Activated naive CD8-positive, alpha-beta T cell treated with anti-CD3 and anti-CD28 coated beads, Interleukin-2, amount 50 U/mL, for 24 hours (primary cell): ENCODE measurements at regions not wholly inside any gene's neighbourhood (a gene's known extent, or its start where the extent isn't known, plus 50 kb on each side); places are given as distances from the start of the nearest gene placed in this dataset.

ENCODE experiments used
- ATAC-seq: fragments of 150-1000 bp; cut with Tn5 transposase; one replicate; pipeline ENCODE4 v1.10.0; 2021
- DNase-seq: peaks from one replicate; pipeline ENCODE4 v3.0.0; 2021
- H3K27ac Mint-ChIP-seq: one replicate; pipeline ENCODE4 v1.8.0; 2021; ENCODE audit warnings: mild to moderate bottlenecking, mixed read lengths
- H3K27me3 Mint-ChIP-seq: one replicate; pipeline ENCODE4 v1.8.0; 2021; ENCODE audit warnings: mixed read lengths
- H3K36me3 Mint-ChIP-seq: one replicate; pipeline ENCODE4 v1.8.0; 2021; ENCODE audit warnings: low read depth, mixed read lengths
- H3K4me1 Mint-ChIP-seq: one replicate; pipeline ENCODE4 v1.8.0; 2021; ENCODE audit warnings: mixed read lengths
- H3K4me3 Mint-ChIP-seq: one replicate; pipeline ENCODE4 v1.8.0; 2021; ENCODE audit warnings: mild to moderate bottlenecking, moderate library complexity, mixed read lengths
- H3K9me3 Mint-ChIP-seq: one replicate; pipeline ENCODE4 v1.8.0; 2021; ENCODE audit warnings: mixed read lengths

GRCh38 chr12:130074661-130075406 lies 87.4 kb upstream of the FZD10 start:
- Mint-ChIP-seq H3K27ac (no peak overlapping the region), H3K9me3 (peaks cover 24% of the 10 kb centered on the region), H3K27me3 (peaks cover 3% of the 10 kb centered on the region), H3K36me3 (peaks cover 3% of the 10 kb centered on the region), H3K4me1 (peaks cover 5% of the 10 kb centered on the region), H3K4me3 (no peak overlapping the region)
- DNase-seq (no peak), ATAC-seq (no peak)

- H3K27ac Mint-ChIP-seq: no peak overlapping the region
- H3K36me3 Mint-ChIP-seq: peaks cover 3% of the 10 kb centered on the region
- H3K4me3 Mint-ChIP-seq: no peak overlapping the region
- ATAC-seq (no peak), DNase-seq (no peak)
- H3K9me3 Mint-ChIP-seq: peaks cover 24% of the 10 kb centered on the region
- H3K4me1 Mint-ChIP-seq: peaks cover 5% of the 10 kb centered on the region
- H3K27me3 Mint-ChIP-seq: peaks cover 3% of the 10 kb centered on the region
These were observed 86.7 kb upstream of the FZD10 start for GRCh38 chr12:130075497-130076076.

- Mint-ChIP-seq H3K27ac (no peak overlapping the region), H3K27me3 (peaks cover 5% of the 10 kb centered on the region), H3K9me3 (peaks cover 24% of the 10 kb centered on the region), H3K4me1 (peaks cover 5% of the 10 kb centered on the region), H3K36me3 (peaks cover 3% of the 10 kb centered on the region), H3K4me3 (no peak overlapping the region)
- DNase-seq: no peak
- ATAC-seq: no peak
These were observed 86.1 kb upstream of the FZD10 start for GRCh38 chr12:130076126-130076525.

DNA sequence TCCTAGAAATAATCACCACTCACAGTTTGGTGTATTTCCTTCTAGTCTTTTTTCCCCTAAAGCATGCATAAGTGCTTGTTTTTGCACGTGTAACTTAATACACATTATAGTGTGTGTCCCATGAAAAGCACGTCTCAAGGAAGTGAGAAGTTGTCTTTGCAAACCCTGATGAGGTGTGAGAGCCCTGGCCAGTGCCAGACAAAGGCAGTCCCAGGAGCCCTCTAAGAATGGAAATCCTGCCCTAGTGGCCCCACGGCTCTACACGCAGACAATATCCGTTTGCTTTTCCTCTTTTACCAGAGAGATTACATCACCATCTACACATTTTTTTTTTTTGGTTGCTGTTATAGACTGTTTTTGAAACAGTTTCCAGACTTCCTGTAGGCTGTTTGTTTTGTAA lies 85.5 kb upstream of the FZD10 start:
- ATAC-seq: no peak
- no peak overlapping the region for H3K4me3 Mint-ChIP-seq
- H3K27ac Mint-ChIP-seq: no peak overlapping the region
- H3K27me3 Mint-ChIP-seq: peaks cover 5% of the 10 kb centered on the region
- H3K9me3 Mint-ChIP-seq: peaks cover 24% of the 10 kb centered on the region
- no peak for DNase-seq
- H3K36me3 Mint-ChIP-seq: peaks cover 3% of the 10 kb centered on the region
- peaks cover 5% of the 10 kb centered on the region for H3K4me1 Mint-ChIP-seq

GRCh38 chr12:130078852-130079251 lies 83.4 kb upstream of the FZD10 start:
- H3K27me3 Mint-ChIP-seq: peaks cover 5% of the 10 kb centered on the region
- peaks cover 3% of the 10 kb centered on the region for H3K36me3 Mint-ChIP-seq
- peaks cover 5% of the 10 kb centered on the region for H3K4me1 Mint-ChIP-seq
- no peak for DNase-seq
- no peak for ATAC-seq
- H3K27ac Mint-ChIP-seq: no peak overlapping the region
- H3K4me3 Mint-ChIP-seq: no peak overlapping the region
- H3K9me3 Mint-ChIP-seq: peaks cover 24% of the 10 kb centered on the region

- no peak for ATAC-seq
These were observed 83.0 kb upstream of the FZD10 start for GRCh38 chr12:130079279-130079678.

DNA sequence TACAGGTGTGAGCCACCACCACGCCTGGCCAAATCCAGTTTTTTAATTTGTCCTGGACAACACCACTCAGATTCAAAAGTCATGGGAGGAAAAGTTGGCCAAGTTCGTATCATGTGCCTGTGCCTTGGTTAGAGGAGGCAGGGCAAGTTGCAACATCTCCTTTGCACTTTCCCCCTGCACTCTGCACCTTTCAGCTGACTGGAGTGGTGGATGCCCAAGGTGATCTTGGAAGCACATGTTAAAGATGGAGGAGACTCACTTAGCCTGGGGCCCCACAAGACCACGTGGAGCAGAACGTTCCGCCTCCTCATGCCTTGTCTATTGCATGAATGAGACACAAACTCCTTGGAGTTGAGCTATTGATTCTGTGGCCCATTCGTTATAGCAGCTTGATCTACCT lies 82.1 kb upstream of the FZD10 start:
- Mint-ChIP-seq H3K4me1 (peaks cover 5% of the 10 kb centered on the region), H3K9me3 (peaks cover 24% of the 10 kb centered on the region), H3K36me3 (peaks cover 3% of the 10 kb centered on the region), H3K4me3 (no peak overlapping the region), H3K27ac (no peak overlapping the region), H3K27me3 (peaks cover 5% of the 10 kb centered on the region)
- ATAC-seq (no peak), DNase-seq (no peak)

More at GRCh38 chr12:130079279-130079678, 83.0 kb upstream of the FZD10 start:
- Mint-ChIP-seq H3K27me3 (peaks cover 5% of the 10 kb centered on the region), H3K4me1 (peaks cover 5% of the 10 kb centered on the region), H3K9me3 (peaks cover 24% of the 10 kb centered on the region), H3K27ac (no peak overlapping the region), H3K36me3 (peaks cover 3% of the 10 kb centered on the region), H3K4me3 (no peak overlapping the region)
- DNase-seq: no peak

DNA sequence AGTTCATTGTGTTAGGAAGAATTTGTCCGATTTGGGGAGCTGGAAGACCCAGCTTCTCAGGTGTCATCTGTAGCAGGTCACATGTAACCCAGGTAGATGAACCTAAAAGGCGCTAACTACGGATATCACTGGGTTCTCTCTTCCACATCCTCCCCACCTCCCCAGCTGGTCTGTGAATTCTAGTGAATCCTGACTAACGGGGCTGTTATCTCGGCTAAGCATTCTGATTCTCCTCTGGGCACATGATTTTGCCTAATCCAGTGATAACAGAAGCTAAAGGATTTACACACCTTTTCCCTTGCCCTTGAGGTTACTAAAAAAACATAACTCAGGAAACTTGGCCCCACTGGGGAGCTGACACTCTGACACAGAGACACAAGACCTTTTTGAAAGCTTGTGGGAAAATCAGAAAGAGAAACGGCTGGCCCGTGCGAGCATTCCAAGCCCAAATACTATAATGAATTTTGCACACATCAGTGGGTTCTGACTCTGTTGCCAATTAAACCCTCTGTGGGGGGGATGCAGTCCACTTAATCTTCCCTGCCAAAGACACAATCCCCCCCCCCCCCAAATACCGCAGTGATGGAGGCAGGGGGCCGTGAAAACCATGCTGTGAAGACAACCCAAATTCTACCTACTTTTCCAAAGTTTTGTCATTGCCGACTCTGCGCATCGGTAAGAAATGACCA lies 81.0 kb upstream of the FZD10 start:
- ATAC-seq (no peak), DNase-seq (no peak)
- peaks cover 9% of the 10 kb centered on the region for H3K4me1 Mint-ChIP-seq
- H3K36me3 Mint-ChIP-seq: peaks cover 3% of the 10 kb centered on the region
- H3K27me3 Mint-ChIP-seq: peaks cover 2% of the 10 kb centered on the region
- H3K27ac Mint-ChIP-seq: no peak overlapping the region
- H3K4me3 Mint-ChIP-seq: no peak overlapping the region
- peaks cover 24% of the 10 kb centered on the region for H3K9me3 Mint-ChIP-seq

- H3K36me3 Mint-ChIP-seq: peaks cover under 1% of the 10 kb centered on the region
- peaks cover 12% of the 10 kb centered on the region for H3K9me3 Mint-ChIP-seq
- H3K4me3 Mint-ChIP-seq: no peak overlapping the region
- H3K27me3 Mint-ChIP-seq: peaks cover 2% of the 10 kb centered on the region
- ATAC-seq: no peak
- no peak for DNase-seq
- H3K4me1 Mint-ChIP-seq: peaks cover 21% of the 10 kb centered on the region
- H3K27ac Mint-ChIP-seq: no peak overlapping the region
These were observed 79.3 kb upstream of the FZD10 start for GRCh38 chr12:130083002-130083401.

DNA sequence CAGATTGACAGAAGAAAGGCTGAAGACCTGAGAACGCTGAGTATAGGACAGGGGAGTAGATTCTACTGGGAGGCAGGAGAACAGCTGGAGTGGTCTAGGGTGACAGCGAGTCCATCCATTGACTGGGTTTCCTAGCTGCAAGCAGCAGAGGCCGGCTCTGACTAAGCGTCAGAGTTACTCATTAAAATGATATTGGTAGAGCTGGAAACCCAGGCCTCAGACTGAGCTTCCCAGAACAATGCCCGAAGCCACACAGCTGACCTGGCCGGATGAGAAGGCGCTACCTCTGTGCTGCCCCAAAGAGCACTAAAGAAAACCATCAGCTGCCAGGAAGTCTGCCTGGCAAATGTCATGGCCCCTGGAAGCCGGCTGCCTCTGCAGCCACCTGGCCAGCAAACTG lies 78.5 kb upstream of the FZD10 start:
- peaks cover 21% of the 10 kb centered on the region for H3K4me1 Mint-ChIP-seq
- H3K27ac Mint-ChIP-seq: no peak overlapping the region
- peaks cover 2% of the 10 kb centered on the region for H3K27me3 Mint-ChIP-seq
- H3K36me3 Mint-ChIP-seq: no peaks in the 10 kb centered on the region
- ATAC-seq (no peak), DNase-seq (no peak)
- H3K4me3 Mint-ChIP-seq: no peak overlapping the region
- peaks cover 6% of the 10 kb centered on the region for H3K9me3 Mint-ChIP-seq

- Mint-ChIP-seq H3K27me3 (peaks cover 2% of the 10 kb centered on the region), H3K36me3 (no peaks in the 10 kb centered on the region), H3K4me1 (peaks cover 21% of the 10 kb centered on the region), H3K9me3 (no peaks in the 10 kb centered on the region), H3K27ac (no peak overlapping the region), H3K4me3 (no peak overlapping the region)
- no peak for DNase-seq
- no peak for ATAC-seq
These were observed 77.9 kb upstream of the FZD10 start for GRCh38 chr12:130084359-130084758.

DNA sequence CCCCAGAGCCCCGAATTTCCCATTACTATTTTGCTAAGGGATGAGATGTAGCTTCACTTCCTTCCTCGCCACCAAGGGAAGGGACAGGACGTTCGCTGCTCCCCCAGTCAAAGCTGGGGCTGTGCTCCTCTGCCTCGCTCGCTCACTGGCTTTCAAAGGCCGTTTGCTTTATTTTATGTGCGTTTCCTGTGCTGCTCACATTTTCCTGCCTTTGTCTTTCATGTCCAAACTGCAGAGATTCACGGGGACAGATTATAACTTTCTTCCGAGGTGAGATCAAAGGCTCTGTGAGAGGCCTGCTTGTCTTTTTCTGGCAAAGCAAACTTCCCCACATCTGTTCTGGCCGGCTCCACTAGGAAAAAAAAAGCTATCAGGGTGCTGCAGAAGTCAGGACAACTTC lies 76.0 kb upstream of the FZD10 start:
- ATAC-seq: peak; percentile 62
- Mint-ChIP-seq H3K27ac (no peak overlapping the region), H3K36me3 (no peaks in the 10 kb centered on the region), H3K4me3 (no peak overlapping the region), H3K9me3 (peaks cover 3% of the 10 kb centered on the region), H3K4me1 (peaks cover 21% of the 10 kb centered on the region), H3K27me3 (no peaks in the 10 kb centered on the region)
- peak; percentile 6 for DNase-seq

DNA sequence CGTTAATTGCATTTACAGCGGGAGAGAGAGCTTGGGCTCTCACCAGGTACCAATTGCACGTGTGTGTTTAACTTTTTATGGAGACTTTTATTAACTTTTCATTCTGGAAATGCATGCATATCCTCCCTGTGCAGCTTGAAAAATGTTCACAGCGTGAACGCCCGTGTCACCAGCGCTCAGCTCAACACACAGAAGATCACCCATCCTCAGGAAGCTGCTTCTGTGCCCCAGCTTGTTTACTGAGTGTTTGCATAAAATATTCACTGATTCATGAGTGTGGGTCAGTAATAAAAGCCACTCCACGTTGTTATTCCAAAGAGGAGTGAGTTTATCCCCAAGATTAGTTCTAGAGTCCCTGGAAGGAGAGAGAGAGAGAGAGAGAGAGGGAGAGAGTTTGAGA lies 75.5 kb upstream of the FZD10 start:
- DNase-seq (no peak), ATAC-seq (no peak)
- Mint-ChIP-seq H3K4me1 (peaks cover 21% of the 10 kb centered on the region), H3K4me3 (peak overlapping the region; percentile 27), H3K27ac (no peak overlapping the region), H3K27me3 (no peaks in the 10 kb centered on the region), H3K36me3 (no peaks in the 10 kb centered on the region), H3K9me3 (peaks cover 3% of the 10 kb centered on the region)

- Mint-ChIP-seq H3K36me3 (no peaks in the 10 kb centered on the region), H3K4me1 (peaks cover 21% of the 10 kb centered on the region), H3K4me3 (peak overlapping the region; percentile 27), H3K9me3 (peaks cover 3% of the 10 kb centered on the region), H3K27ac (no peak overlapping the region), H3K27me3 (no peaks in the 10 kb centered on the region)
- peak; percentile 4 for DNase-seq
- no peak for ATAC-seq
These were observed 75.0 kb upstream of the FZD10 start for GRCh38 chr12:130087222-130087621.

- no peak overlapping the region for H3K4me3 Mint-ChIP-seq
These were observed 73.8 kb upstream of the FZD10 start for GRCh38 chr12:130088504-130088903.

More at GRCh38 chr12:130088504-130088903, 73.8 kb upstream of the FZD10 start:
- no peak for DNase-seq
- no peak for ATAC-seq
- Mint-ChIP-seq H3K27me3 (no peaks in the 10 kb centered on the region), H3K4me1 (peaks cover 21% of the 10 kb centered on the region), H3K27ac (no peak overlapping the region), H3K36me3 (no peaks in the 10 kb centered on the region), H3K9me3 (peaks cover 3% of the 10 kb centered on the region)
